HG03039 (cell line): ENCODE measurements at regions not wholly inside any gene's neighbourhood (a gene's known extent, or its start where the extent isn't known, plus 50 kb on each side); places are given as distances from the start of the nearest gene placed in this dataset.
"Not testable (repeated sequence)": the region's sequence is repeated elsewhere in the genome, so short reads cannot be mapped to it uniquely, and the experiment has no call there.

ENCODE experiments used
- ATAC-seq: cut with Tn5 transposase; IDR thresholded peaks from one replicate; pipeline ENCODE4 v1.9.1; 2021; ENCODE audit warnings: mild to moderate bottlenecking, moderate library complexity; ENCODE audit not compliant: unreplicated experiment

DNA sequence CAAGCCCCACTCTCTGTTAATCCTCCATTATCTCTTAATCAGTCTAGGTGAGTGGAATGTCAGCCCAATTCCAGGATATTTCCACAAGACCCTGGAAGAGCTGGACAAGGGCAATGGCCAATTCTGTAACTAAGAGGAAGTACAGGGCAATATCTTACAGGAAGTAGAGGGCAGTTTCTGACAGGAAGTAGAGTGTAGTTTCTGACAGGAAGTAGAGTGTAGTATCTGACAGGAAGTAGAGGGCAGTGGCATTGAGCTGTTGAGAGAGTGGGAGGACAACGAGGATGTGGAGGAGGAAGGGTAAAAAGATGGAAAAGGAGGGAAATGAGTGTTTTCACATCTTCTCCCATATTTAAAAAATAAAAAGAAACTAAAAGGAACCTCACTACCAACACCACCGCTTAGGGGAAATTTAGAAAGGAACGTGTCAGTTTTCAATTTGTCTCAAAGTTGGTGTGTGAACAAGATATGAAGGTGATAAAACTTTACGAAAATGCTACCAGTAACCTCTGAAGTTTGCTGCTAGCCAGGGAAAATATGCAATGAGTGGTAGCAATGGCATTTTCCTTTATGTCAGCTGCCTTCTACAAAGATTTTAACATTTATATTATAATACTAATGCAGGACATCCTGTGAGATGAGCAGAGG, 430.9 kb upstream of the HNRNPA3 start:
- ATAC-seq = no peak

DNA sequence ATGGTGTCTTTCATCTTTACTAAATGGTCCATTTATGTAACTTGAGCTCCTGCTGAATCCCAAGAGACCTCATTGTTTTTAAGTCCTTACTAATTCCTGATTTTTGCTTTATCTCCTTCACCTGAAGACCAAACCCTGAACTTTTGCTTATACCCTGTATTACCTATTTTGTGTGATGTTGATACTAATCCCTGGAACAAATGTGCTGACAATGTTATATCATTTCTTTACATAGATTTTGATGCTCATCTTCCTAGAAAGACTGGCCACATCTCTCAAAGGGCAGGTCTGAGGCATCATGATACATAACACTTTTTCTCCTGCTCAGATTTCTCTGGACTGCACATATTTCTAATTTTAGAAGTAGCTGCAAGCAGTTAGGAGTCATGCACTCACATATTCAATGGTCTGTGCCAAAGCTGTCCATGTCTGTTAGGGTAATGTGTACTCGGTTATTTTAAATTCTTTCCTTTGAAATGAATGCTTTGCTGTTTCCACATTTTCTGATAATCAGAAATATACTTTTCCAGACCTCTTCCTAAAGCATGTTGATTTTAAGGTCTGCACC, 427.9 kb upstream of the HNRNPA3 start:
- no peak for ATAC-seq

DNA sequence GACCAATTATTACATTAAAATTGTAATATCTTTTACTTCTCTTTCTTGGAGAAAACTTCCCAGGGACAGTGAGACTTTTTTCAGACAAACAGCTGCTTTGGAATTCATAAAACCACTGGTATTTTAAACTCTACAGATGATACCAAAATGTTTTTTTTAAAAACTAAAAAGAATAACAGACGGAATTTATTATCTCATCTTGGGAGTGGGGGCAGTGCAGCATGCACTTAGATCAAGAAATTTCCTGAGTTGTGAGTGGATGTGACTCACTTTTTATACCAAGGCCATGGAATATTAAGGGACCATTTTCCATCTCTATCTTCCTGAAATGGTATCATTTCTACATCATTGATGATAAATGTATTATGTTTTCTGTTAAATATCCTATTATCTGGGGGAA, 422.8 kb upstream of the HNRNPA3 start:
- no peak for ATAC-seq

DNA sequence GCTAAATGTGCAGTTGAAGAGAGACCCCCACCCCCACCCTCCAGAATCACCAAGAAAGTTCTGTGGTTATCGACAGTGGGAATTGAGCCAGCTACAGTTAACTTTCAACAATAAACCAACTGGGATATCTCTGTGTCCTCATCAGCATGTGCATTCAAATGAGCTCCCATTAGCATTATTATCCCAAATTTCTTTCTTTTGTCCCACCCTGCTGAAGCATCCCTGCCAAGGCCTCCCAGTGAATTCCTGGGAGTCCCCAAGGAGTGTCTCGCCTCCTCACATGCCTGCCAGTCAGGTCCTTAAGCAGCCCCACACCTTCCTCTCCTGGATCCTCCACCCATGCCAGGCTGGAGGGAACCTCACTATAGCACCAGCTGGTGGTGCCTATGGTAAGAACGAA, 422.1 kb upstream of the HNRNPA3 start:
- ATAC-seq = no peak

DNA sequence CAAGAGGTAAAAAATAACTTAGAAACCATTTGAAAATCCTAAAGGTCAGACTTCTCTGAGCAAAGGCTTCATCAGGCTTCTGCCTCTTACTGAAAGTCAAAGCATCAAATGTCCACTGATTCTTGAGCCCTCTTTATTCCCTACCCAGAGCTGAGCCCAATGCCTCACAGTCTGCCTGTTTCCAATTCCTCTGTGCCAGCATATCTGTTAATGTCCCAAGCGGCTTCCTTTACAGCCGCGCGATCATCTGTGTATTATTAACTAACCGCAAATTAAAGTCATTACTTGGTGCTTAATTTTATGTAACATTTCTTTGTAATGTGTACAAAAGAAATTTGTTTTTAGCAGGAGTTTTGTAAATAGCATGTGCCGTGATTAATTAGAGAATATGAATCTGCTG, 418.8 kb upstream of the HNRNPA3 start:
- ATAC-seq = no peak

DNA sequence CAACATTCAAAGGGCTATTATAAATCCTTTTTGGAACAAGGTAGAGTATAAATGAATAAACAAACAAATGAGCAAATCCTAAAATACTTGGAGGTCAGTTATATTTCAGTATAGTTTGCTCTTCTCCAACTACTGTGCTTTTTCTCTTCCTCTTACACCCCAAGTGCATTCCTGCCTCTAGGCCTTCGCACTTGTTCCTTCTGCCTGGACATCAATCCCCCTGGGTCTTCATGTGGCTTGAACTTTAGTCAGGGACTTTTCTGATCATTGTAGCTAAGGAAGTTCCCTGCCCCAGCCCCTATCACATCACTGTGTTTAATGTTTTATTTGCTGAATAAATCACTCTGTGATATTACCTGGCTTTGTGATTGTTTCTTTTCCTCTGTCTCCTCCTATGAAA, 418.2 kb upstream of the HNRNPA3 start:
- ATAC-seq = no peak

DNA sequence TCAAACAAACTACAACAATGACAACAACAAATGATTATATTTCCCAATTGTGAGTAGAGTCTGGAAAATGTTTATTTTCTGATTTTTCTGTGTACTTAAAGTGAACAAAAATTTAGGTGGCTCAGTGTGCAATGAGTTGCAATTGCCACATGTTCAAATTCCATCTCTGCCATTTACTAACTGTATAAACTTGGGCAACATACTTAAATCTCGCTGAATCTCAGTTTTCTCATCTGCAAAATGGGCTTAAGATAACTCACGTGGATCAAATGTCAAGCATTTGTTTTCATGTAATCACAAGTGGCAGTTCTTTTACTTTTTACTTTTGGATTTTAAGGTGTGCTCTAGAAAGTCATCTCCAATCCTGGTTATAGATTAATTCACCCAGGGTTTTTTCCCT, 416.8 kb upstream of the HNRNPA3 start:
- no peak for ATAC-seq

DNA sequence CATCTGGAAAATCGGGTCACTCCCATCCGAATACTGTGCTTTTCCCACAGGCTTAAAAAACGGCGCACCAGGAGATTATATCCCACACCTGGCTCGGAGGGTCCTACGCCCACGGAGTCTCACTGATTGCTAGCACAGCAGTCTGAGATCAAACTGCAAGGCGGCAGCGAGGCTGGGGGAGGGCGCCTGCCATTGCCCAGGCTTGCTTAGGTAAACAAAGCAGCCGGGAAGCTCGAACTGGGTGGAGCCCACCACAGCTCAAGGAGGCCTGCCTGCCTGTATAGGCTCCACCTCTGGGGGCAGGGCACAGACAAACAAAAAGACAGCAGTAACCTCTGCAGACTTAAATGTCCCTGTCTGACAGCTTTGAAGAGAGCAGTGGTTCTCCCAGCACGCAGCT, 415.9 kb upstream of the HNRNPA3 start:
- ATAC-seq = not testable (repeated sequence)

DNA sequence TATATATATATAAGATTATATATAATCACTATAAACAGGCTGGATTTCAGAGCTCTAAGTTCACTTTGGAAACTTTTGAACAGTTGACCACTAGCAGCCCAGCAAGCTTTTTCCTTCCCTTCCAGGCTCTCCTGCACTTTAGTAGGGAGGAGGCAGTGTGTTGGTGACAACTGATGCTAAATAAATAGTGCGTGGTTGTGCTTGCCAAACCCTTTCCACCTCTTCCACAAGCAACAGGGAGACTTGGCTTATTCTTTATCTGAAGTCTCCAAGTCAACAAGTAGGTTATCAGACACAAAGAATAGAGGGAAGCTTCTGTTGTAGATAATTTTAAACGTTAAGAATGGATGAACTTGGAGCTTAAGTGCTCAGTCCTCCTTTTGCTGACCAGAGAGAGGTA, 408.2 kb upstream of the HNRNPA3 start:
- ATAC-seq = no peak

DNA sequence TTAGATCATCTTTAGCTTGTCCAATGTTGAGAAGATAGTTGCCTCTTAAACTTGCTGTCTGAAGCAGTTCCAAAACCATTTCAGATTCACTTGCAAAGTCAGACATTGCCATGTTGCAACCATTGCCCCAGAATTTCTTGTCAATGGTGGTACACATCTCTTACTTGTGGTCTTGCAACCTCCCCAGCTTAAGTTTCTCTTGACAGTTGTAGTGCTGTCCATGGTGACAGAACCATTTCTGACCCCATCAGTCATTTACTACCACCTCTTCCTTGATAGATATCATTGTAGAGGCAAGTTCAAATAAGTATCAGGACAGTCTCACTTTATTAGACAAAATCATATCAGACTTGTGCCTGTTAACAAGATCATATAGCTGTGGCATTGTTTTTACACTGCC, 407.2 kb upstream of the HNRNPA3 start:
- ATAC-seq = no peak

DNA sequence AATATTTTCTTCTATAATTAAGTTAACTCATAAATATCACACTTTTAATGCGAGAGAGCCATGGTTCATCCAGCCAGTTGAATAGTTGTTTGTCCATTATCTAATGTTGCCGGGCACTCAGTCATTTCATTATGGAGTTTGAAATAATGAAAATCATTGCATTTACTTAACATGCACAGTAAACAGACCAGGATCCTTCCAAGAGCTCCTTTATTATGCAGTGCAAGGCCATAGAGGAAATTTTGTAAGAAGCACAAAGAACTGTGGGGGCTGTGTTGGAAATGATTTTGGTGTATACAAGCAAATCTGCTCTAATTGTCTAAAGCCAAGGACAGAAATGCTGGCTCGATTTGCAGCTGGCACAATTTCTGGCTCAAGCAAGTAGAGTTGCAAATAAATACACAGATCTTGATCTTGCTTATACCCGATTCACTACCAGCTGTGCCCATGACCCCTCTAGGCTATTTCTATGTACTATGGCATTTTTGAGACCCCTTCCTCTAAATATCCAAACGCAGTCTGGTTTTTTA, 400.3 kb upstream of the HNRNPA3 start:
- ATAC-seq = no peak

DNA sequence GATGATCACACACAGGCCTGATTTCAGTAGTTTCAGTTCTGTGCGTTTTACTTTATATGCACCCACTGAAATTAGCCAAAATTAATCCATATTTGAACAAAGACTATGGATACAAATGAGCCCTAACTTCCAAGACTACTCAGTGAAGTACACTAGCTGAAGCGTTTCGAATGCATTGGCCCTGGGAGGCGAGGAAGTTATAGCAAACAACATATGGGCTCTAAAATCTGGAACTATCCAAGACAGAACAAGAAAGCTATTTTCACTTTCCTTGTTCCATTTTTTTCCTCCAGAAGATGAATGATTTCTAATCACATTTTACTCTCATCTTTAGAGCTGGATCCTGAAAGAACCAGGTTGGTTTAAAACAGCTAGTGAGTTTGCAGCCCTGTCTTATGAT, 399.4 kb upstream of the HNRNPA3 start:
- ATAC-seq = no peak

DNA sequence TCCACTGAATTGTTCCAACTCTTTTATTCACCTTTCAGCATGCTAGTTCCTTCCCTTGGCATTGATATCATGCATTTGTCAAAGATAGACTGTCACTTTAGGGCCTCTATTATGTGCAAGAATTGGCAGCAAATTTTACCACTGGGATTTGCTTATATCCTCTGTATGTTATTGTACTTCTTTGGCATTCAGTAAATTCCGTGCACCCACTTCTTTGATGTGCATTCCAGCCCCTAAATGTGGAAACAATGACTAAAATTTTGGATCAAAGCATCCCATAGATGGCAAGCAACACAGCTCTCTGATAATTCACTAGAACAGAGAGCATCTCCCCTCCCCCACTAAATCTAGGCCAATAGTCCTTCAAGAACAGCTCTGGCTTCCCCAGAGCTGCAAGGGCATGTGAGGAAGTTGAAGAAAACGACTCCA, 399.0 kb upstream of the HNRNPA3 start:
- ATAC-seq = no peak

DNA sequence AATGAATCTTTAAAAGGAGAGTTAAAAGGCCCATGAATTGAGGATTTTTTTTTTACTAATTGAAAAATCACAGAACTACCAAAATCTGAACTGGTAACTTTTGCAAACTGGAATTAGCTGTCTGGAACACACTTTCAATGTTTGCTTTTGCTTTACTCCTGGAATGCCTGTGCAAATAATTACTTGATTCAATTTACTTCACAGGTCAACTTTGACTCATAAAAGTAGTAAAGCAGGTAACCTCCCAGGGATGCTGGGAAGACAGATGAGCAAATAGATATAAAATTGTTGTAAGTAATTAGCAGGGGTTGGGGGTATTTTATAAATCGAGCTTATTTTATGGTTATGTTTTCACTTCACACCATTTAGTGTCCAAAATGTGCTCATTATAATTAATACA, 398.3 kb upstream of the HNRNPA3 start:
- no peak for ATAC-seq

DNA sequence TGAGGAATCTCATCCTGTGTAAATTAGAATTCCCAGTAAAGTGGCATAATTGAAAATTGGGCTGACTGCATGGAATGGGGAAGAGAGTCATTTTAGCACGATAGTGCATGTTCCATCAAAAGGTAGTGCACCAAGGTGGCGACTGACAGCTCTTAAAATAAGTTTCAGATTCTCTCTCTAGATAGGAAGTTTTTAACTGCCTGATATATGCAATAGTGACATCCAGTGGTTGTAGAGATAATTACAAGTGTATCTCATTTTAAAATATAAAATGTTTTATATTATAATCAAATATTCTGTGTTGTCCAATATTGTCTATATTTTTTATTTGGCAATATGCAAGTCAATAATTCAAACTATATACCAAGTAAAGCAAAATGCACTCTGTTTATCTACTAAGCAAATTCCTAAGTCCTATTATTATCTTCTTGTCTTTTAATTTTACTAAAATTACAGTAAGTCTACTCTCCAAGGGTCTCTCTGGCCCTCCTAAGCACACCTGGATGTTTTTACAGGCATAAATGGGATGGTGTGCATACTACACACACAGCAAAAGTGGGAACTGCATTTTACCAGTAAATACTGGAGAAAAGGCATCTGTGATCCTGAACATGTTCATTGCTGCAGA, 397.7 kb upstream of the HNRNPA3 start:
- no peak for ATAC-seq

DNA sequence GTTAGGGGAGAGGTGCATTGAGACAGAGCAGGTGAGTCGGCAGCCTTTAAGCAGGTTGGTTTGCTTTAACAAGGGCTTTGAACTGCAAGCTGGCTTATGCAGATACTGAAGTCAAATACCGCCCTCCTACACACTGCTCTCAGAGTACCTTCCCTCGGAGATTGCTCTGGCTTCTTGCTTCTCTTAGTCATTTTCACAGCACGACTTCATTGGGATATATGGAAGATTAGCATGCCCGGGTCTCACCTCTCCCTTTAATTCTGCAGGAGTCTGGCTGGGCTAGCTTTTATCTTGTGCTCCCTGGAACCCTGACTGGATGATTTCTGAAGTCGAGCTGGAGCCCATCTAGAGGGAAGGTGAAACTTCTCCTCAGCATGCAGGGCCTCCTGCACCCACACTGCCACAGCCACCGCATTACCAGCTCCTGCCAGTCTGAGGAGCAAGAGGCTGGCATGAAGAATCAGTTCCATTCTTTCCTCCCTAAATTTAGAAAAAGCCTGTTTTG, 395.5 kb upstream of the HNRNPA3 start:
- ATAC-seq = no peak

DNA sequence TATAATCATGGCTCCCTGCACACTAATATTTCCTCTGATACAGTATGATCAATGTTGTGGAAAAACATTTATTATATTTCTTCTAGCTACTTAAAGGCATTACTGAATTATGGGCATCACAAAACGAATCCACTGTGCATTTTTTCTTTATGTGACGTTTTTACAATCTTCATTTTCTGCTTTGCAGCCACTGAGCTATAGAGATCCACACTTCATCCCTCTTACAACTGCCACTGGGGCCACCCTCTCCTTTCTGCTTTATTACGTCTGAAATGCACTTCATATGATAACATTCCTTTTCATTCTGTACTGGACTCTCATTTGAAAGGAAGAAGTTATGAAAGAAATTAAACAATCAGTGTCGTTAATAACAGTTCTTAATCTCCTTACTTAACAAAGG, 394.5 kb upstream of the HNRNPA3 start:
- ATAC-seq = no peak

DNA sequence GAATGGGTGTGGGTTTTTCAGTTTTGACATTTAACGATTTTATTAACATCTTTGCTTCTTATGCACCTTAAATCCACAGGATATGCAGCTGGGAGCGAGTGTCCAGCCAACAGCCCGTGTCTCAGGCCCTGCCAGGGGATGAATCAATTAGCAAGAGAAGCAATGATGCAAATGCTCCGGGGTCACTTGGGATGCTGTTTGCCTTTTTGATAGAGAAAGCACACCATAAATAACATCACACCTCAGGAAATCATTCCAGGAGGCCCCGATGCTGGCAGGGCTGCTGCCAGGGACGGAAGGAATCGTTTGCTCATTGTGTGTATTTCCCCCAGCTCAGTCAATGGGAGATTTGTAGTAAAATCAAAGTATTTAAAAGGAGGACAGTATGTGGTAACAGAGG, 394.0 kb upstream of the HNRNPA3 start:
- no peak for ATAC-seq

DNA sequence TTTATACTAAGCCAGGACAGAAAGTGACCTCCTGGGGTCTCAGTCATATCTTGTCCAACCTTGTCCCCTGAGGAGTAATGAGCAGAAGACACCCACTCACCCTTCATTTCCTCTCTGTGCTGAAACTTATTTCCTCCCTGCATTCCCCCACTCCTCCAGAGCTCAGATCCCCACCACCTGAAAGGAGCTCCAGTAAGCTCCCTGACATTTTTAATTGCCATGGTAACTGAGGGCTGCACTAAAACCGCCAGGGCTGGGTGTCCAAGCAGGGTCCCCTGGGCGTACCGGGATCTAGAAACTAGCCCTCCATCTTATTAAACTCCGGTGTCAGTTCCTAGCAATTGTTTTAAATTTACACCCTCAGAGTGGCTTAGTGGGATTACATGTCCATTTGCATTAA, 393.3 kb upstream of the HNRNPA3 start:
- no peak for ATAC-seq

DNA sequence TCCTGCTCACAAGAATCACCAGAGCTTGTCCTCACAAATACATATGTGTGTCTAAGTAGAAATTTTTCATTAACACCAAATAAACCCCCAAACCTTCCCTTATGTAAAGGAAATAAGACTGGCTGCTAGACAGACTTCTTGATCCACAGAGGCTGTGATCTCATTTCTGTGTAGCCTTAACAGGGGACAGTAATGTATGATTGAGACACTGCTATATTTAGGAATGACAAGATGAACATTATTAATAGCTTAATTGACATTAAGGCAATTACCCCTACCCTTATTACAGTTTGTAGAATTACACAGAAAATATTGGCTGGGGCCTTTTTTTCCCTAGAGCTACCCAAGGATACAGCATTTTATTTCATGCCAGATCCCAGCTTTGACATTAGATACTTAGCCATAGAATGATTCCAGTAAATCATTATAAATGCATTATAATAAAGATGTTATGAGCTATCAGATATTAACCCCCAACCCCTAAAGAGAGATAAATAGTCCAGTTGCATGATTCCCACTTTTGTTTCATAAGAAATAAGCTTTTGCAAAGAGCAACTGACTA, 392.1 kb upstream of the HNRNPA3 start:
- ATAC-seq = no peak

DNA sequence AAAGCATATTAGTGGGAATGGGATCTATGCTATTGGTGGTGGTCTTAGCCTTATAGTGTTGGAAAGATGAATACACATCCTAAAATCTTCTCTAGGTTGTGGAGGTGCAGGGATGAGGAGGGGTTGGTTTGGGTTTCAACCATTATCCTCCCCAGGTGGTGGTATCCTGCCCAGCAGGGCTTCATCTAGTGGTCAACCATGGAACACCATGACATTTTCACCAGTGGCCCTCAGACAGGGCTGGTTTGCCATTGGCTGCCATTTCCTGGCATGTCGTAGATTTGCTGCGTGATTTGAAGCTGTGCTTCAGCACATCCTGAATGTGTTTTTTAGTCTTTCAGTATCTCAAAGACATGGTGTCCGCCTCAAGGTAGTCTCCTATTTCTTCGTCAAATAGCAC, 391.2 kb upstream of the HNRNPA3 start:
- no peak for ATAC-seq

DNA sequence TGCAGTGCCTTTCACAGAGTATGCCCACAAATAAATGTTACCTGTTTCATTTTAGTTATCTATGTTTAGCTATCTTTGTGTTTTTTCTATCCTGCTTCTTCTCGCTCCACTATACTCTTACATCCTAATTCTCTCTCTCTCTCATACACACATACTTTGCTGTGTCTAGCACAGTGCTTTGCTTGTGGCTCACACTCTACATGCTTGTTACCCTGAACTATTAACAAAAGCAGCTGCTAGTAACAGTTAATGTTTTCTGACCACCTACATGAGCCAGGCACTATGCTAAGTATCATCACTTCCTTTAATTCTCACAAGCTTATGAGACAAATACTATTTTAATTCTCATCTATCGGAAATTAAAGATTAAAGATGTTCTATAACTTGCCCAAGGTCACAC, 390.5 kb upstream of the HNRNPA3 start:
- ATAC-seq = no peak
